Hindlimb muscle (tissue), 1 donor: ENCODE measurements at regions not wholly inside any gene's neighbourhood (a gene's known extent, or its start where the extent isn't known, plus 50 kb on each side); places are given as distances from the start of the nearest gene placed in this dataset.

Experiments used
- DNase-seq: peaks from one replicate; pipeline ENCODE4 v3.0.0-alpha.2; 2013

DNA sequence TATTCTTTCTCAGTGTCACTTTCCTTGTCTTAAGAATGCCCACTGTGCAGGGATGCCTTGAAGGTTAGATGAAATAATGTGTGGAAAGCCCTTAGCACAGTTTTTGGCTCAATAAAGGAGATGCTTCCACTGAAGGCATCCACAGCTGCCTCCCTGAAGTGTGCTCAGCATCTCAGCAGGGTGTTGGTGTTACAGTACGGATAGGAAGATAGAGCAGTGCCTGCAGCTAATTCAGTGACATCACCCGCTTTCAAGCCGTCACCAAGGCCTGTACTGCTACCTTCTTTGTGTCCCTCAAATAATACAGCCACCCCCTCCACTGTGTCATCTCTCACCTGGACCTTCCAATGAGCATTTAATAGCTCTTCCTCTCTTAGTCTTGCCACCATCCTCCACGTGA lies 59.0 kb downstream of the NDUFS5 start:
- no peak for DNase-seq

GRCh38 chr1:39086386-39086785 lies 60.2 kb downstream of the NDUFS5 start:
- no peak for DNase-seq

DNA sequence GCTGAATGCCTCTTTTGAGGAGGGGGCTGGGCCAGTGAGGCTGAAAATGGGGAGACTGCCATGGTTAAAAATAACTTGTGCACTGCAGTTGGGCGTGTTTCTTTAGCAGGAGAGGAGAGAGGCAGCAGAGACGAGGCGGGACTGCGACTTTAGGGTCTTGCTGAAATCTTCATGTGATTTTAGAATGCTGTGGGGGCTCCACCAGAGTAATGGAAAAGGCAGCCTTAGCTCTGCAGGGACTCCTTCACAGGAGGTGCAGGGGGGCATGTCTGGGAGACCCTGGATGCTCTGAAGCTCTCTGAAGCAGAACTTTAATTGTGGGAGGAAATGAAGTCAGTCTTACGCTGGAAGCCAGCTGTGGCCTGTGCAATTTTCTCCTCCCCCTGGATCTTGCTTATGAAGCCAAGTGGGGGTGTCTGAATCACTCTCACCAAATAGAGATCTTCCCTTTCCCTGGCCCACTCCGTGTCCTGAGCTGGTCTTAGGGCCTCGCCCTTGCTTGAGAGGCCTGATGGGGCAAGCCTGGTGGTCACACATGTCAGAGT lies 60.8 kb downstream of the NDUFS5 start:
- peak; percentile 84 for DNase-seq

DNA sequence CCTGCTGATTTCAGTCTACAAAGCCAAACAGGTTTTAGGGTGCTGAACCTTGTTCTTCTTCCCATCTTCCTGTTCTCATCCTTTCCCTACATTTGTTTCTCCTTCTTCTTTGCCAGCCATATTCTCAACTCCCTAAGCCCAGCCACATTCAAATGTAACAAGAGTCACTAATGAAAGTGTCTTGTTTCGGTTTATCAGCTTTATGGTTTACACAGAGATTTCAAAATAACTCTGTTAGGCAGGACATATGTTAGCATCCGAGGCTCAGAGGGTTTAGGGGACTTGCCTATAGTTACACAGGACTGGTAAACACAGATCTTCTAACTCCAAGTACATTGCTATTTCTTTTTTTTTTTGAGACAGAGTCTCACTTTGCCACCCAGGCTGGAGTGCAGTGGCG lies 61.3 kb downstream of the NDUFS5 start:
- no peak for DNase-seq

GRCh38 chr1:39088658-39089057 lies 62.5 kb downstream of the NDUFS5 start:
- no peak for DNase-seq

DNA sequence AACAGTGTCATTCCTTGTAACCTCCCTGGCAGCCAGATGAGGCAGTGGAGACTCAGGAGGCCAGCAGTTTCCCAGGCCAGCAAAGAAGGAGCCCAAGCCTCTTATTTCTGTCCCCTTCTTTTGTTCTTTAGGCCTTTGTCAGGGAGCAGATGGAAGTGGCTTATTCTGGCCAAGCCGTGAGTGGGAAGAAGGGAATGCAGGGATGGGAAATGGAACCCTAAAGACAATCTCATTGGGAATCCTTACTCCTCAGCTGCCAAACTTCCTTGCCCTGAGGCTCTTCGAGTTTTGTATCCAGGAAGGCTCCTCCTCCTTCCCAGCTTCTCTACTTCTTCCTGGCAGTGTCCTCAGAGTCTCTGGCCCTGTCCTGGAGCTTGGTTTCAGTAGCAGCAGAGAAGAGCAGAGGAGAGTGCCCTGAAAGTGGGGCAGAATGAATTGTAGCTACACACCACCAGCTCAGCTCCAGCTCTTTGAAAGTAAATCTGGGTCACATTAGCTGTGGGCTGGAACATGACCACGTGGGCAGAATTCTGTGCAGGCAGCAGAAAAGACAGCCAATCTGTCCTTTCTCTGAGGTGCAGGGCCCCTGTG lies 63.9 kb downstream of the NDUFS5 start:
- DNase-seq: no peak

DNA sequence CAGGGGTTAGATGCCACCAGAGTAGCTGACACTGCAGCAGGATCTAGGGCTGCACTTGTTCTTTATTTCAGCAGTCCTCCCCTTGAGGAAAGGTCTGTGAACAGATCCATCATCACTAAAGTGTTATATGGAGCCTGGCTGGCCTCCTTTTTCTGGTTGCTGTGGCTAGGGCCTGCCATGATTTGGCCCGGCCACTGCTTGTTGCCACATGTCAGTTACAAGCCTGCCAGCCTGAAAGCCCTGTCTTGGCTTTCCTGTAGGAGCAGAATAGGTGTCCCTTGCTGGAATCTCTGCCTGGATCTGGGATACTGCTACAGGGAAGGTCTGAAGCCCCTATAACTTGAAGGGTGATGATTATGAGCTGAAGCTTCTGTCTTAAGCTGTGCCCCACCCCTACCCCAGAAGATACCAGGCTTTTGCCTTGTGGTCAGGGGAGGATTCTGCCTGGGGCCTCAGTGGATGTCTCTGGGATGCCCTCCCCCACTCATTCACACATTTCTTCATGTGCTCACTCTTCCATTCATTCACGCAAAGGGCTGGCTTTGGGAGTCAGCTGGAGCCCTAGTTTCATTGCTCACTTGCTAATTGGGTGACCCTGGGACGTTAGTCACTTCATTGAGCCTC lies 64.7 kb downstream of the NDUFS5 start:
- no peak for DNase-seq

DNA sequence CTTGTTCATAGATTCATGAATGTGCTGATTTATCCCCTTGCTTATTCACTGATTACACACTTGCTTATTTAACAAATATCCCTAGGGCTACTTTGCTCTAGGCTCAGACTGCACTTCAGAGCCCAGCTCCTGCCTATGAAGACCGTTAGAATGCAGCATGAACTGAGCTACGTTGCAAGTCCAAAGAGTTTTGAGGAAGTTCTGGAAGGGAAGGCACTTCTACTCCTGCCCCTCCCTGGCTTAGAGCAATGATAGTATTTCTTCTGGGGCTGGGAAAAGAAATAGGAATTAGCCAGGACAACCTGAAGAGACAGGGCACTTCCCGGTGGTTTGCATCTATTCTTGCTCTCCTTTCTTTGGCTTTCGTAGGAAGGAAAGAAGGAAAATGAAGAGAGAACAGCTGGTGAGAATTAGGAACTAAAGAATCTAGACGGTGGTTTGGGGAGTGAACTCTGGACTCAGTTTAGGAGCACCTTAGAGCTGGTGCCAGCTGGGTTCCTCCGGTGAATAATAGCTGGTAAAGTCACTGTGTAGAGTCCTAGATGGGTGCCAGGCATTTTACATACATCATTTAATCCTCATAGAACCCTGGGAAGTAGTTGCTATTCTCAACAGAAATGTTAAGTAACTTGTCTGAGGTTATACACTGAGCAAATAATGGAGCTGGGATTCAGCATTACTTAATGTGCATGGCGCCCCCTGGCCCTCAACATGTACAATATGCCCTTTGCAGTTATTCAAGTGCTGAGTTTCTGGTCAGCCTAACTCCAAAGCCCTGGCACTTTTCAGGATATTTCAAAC lies 65.9 kb downstream of the NDUFS5 start:
- DNase-seq: peak; percentile 78

DNA sequence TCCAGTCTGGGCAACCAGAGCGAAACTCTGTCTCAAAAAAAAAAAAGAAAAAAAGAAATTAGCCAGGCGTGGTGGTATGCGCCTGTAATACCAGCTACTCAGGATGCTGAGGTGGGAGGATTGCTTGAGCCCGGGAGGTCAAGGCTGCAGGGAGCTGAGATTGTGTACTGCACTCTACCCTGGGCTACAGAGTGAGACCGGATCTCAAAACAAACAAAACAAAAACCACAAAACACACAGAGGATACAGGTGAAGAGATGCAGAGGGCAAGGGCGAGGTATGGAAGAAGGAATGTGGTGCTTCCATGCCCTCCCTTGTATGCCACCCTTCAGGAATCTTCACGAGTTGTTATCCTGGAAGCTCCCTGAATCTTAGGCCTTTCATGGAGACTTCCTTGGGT lies 68.5 kb downstream of the NDUFS5 start:
- DNase-seq: no peak

- peak; percentile 71 for DNase-seq
Observed at GRCh38 chr1:39098546-39099250, 72.5 kb downstream of the NDUFS5 start.

GRCh38 chr1:39102537-39103327 lies 76.6 kb downstream of the NDUFS5 start:
- peak; percentile 57 for DNase-seq

GRCh38 chr1:39103328-39104157 lies 77.4 kb downstream of the NDUFS5 start:
- DNase-seq: no peak

GRCh38 chr1:39104158-39105060 lies 78.3 kb downstream of the NDUFS5 start:
- DNase-seq: no peak

GRCh38 chr1:39105061-39105840 lies 79.1 kb downstream of the NDUFS5 start:
- DNase-seq: peak; percentile 72

- no peak for DNase-seq
Observed at GRCh38 chr1:39105841-39106765, 80.0 kb downstream of the NDUFS5 start.

GRCh38 chr1:39106801-39107327 lies 80.7 kb downstream of the NDUFS5 start:
- DNase-seq: no peak

GRCh38 chr1:39107341-39108290 lies 81.5 kb downstream of the NDUFS5 start:
- no peak for DNase-seq
